ENCODE measurements at regions not wholly inside any gene's neighbourhood (a gene's known extent, or its start where the extent isn't known, plus 50 kb on each side); places are given as distances from the start of the nearest gene placed in this dataset.

DNA sequence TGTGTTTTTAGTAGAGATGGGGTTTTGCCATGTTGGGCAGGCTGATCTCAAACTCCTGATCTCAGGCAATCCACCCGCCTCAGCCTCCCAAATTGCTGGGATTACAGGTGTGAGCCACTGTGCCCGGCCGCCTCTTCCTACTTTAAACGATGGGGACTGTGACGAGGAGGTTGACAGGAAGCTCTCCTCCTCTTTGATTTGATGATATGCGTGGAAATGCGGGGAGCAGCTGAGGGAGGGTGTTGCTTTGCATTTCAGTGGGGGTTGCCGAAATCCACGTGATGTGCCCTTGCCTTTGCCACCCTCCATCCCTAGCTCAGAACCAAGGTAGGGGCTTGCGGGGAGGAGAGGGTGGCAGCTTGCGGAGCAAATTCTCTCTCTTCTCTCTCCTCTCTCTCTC lies 189.6 kb downstream of the AACS start:
- TF ChIP-seq POLR2A (IDR thresholded peaks at IDR 0.05): no peak
- TF ChIP-seq, protein P1, sequence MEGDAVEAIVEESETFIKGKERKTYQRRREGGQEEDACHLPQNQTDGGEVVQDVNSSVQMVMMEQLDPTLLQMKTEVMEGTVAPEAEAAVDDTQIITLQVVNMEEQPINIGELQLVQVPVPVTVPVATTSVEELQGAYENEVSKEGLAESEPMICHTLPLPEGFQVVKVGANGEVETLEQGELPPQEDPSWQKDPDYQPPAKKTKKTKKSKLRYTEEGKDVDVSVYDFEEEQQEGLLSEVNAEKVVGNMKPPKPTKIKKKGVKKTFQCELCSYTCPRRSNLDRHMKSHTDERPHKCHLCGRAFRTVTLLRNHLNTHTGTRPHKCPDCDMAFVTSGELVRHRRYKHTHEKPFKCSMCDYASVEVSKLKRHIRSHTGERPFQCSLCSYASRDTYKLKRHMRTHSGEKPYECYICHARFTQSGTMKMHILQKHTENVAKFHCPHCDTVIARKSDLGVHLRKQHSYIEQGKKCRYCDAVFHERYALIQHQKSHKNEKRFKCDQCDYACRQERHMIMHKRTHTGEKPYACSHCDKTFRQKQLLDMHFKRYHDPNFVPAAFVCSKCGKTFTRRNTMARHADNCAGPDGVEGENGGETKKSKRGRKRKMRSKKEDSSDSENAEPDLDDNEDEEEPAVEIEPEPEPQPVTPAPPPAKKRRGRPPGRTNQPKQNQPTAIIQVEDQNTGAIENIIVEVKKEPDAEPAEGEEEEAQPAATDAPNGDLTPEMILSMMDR (IDR thresholded peaks at IDR 0.05 in 8 of 11, conservative IDR thresholded peaks at IDR 0.05 in 3 of 11): no peak
- no peak for TF ChIP-seq POLR2AphosphoS5 (IDR thresholded peaks at IDR 0.05)
